Esophagus squamous epithelium (tissue), 4 donors: ENCODE measurements at regions not wholly inside any gene's neighbourhood (a gene's known extent, or its start where the extent isn't known, plus 50 kb on each side); places are given as distances from the start of the nearest gene placed in this dataset.

Experiments used
- POLR2A ChIP-seq, 4 donors: fragments of 450-650 bp; IDR thresholded peaks; one replicate each; pipeline ENCODE4 v1.6.1; 2017; ENCODE audit warnings: antibody characterized with exemption in 4 of 4, mild to moderate bottlenecking in 4 of 4, moderate library complexity in 3 of 4
- TF ChIP-seq, protein P1 (sequence below), 6 experiments: fragments of 450-650 bp in 4 of 6; fragments of 200-600 bp in 2 of 6; sonication (generic) in 2 of 6; IDR thresholded peaks; one replicate each; pipeline ENCODE4 v1.5.1; 2016 to 2019; ENCODE audit warnings: antibody characterized with exemption in 6 of 6, mild to moderate bottlenecking in 4 of 6, moderate library complexity in 4 of 6

DNA sequence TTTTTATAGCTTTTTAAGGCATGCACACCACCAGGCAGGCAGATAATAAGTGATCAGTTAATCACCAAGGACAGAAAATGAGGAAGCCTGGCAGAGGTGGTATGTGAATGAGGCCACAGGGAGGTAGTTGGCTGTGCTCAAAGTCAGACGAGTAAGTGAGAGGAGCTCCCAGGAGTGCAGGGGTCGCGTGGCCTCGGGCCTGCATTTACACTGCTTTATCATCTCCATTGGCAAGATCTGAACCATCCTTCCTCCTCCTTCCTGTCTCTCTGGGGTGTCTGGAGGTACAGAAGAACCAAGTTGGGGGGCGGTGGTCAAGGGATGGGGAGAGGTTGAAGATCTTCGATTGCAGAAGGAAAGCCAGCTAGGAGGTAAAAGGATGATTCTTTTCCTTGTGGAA lies 320.1 kb downstream of the SOX9 start:
- TF ChIP-seq, protein P1, sequence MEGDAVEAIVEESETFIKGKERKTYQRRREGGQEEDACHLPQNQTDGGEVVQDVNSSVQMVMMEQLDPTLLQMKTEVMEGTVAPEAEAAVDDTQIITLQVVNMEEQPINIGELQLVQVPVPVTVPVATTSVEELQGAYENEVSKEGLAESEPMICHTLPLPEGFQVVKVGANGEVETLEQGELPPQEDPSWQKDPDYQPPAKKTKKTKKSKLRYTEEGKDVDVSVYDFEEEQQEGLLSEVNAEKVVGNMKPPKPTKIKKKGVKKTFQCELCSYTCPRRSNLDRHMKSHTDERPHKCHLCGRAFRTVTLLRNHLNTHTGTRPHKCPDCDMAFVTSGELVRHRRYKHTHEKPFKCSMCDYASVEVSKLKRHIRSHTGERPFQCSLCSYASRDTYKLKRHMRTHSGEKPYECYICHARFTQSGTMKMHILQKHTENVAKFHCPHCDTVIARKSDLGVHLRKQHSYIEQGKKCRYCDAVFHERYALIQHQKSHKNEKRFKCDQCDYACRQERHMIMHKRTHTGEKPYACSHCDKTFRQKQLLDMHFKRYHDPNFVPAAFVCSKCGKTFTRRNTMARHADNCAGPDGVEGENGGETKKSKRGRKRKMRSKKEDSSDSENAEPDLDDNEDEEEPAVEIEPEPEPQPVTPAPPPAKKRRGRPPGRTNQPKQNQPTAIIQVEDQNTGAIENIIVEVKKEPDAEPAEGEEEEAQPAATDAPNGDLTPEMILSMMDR (IDR thresholded peaks at IDR 0.05): no peak
- TF ChIP-seq POLR2A (IDR thresholded peaks at IDR 0.05): no peak
